EL (cell line): ENCODE measurements at regions not wholly inside any gene's neighbourhood (a gene's known extent, or its start where the extent isn't known, plus 50 kb on each side); places are given as distances from the start of the nearest gene placed in this dataset.
A peak's percentile ranks its signal among the peaks of the same experiment; 100 is the strongest.
"Not testable (repeated sequence)": the region's sequence is repeated elsewhere in the genome, so short reads cannot be mapped to it uniquely, and the experiment has no call there.

ENCODE experiments used
- DNase-seq: peaks from one replicate; pipeline ENCODE4 v3.0.0-alpha.2; 2016

DNA sequence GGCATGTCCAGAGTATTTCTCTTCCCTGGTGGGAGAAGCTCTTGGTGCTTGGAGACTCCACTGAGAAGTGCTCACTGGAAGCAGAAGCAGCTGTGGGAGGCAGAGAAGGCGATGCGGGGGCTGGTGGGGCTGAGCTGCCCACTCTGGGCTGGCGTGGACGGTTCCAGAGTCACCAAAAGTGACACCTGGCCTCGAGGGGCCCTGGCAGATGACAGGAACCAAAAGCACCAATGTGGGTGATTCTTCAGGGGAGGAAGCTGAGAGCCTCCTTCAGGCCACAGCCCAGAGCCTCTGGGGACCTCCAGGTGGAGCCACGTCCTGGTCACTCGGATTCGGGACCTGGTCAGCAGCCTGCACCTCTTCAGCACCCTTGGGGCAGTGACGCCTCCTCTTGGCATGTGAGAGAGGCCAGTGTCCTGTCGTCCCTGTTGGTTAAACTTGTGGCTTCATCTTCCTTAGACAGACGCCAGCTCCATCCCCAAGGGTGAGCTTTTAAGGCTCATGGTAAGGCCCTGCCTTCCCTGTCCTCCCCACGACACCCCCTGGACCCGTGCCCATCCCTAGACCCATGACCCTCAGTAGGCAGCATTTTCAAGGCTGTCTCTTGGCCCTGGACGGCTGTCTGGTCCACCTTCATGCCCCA lies 78.7 kb upstream of the IRX4 start:
- DNase-seq: no peak

DNA sequence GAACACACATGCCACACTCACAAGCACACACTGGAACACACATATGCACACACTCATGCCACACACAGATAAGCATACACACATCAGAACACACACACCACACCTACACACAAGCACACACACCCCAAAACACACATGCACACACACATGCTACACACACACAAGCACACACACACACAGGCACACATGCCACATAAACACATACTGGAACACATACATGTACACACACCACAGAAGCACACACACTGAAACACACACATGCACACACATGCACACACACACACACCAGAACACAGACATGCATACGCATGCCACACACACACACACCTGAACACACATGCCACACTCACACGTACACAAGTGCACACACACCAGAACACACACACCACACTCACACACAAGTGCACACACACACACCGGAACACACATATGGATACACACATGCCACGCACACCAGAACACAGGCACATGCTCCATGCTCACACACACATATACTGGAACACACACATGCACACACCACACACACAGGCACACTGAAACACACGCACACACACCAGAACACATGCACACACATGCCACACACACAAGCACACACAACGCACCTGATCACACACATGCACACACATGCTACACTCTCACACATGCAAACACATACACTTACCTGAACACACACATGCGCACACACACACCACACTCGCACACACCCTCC lies 78.0 kb upstream of the IRX4 start:
- DNase-seq: no peak

DNA sequence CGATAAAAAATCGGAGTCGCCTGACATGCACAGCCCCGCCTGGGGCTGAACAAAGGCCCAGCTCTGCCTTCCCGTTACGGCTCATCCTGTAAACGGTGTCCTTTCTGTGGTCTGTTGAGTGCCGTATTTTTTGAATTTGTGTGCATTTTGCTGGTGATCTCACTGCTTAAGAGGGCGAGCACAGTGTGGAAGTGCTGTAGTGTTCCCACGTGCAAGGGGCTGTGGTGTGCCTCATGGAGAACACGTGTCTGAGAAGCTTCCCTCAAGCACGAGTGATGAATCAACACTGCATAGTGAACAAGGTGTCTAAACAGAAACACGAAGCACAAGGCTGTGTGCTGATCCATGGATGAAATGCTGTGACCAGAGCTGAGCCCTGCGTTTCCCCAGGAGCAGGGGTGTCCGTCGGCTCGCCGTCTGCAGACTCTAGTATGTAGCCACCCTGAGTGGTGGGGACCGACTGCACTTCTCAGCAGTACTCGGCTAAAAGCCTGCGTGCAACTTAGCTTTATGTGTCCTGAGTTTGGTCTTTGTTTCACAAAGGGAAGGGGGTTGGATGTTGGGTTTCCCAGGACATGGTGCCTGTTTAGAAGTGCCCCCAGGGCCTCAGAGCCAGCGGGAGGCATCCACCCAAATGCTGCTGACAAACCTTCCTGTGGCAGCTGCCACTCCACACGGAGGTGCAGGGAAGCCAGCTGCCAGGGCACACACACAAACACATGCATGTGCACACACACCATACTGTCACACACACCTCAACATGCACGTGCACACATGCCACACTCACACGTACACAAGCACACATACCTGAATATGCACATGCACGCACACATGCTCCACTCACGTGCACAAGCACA lies 77.2 kb upstream of the IRX4 start:
- DNase-seq: no peak

- DNase-seq: no peak
Measured at GRCh38 chr5:1959231-1959630, 76.5 kb upstream of the IRX4 start.

DNA sequence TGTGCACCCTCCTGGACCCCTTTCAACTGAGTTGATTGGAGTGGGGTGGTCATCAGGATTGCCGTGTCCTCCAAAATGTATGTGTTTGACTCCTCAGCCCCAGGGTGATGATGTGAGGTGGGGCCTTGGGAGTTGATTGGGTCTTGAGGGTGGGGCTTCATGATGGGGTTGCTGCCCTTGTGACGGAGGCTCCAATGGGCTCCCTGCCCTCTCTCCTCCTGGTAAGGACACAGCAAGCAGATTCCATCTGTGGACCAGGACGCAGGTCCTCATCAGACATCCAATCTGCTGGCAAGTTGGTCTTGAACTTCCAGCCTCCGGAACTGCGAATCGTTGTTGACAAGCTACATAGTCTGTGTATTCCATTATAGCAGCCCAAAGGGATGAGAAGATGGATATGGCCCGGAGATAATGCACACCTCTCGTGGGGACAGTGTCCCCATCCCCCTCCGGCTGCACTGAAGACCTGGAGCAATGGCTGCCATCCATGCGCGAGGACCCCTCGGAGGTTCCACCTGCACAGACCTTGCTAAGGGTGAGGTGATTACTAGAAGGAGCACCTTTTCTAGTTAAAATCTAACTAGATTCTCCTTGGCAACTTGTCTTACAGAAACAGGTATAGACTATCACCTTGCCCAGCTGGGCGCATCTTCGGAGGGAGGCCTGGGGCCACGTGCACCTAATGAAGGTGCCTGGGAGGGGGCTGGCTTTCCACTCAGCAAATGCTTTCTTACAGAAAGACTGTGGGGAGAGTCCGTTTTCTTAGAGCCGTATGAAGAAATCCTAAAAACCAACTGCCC lies 75.7 kb upstream of the IRX4 start:
- no peak for DNase-seq

DNA sequence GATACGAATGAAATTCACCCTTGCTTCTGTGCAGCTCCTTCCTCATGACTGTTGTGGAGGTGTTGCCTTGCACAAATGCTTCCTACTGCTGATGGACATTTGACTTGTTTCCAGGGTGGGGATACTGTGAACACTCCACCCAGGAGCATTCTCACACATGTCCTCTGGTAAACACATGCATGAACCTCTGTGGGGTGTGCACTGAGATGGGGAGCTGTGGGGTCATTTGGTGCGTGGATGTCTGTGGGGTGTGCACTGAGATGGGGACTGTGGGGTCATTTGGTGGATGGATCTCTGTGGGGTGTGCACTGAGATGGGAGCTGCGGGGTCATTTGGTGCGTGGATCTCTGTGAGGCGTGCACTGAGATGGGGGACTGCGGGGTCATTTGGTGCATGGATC lies 72.9 kb upstream of the IRX4 start:
- DNase-seq: no peak

DNA sequence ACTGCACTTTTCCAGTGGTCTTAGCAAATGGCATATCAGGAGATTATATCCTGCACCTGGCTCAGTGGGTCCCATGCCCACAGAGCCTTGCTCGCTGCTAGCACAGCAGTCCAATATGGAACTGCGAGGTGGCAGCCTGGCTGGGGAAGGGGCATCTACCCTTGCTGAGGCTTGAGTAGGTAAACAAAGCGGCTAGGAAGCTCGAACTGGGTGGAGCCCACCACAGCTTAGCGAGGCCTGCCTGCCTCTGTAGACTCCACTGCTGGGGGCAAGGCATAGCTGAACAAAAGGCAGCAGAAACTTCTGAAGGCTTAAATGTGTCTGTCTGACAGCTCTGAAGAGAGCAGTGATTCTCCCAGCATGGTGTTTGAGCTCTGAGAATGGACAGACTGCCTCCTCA lies 71.0 kb upstream of the IRX4 start:
- DNase-seq: not testable (repeated sequence)

DNA sequence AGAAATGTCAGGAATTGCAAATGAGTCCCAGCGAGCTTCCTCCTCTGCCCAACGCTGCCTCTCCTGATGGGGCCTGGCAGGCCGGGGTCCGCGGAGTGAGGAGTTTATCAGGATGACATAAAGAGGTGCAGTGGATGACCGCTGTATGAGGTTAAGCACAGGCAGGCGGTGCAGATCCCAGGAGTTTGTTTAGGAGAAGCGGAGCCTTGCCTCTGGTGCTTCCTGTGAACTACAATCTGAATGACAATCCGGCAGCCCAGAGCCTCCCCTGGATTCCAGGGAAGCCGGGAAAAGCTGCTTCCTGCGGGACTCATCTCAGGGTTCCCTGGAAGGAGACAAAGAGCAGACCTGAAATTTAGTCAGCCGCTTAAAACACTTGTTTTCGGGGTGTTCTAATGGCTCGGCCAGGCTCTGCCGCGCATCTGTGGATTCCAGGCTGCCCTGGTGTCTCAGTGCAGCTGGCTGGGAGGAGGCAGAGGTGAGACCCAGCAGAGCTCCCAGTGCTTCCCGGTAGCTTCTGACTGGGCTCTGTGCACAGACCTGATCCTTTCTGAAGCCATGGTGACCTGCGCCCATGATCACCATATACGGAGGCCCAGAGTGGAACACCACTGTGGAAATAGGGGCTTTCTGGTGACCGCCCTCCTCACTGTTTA lies 69.8 kb upstream of the IRX4 start:
- no peak for DNase-seq

GRCh38 chr5:1952021-1952420 lies 69.3 kb upstream of the IRX4 start:
- DNase-seq: no peak

- no peak for DNase-seq
Measured at GRCh38 chr5:1951165-1951816, 68.6 kb upstream of the IRX4 start.

- peak; percentile 7 for DNase-seq
Measured at GRCh38 chr5:1950708-1951103, 68.0 kb upstream of the IRX4 start.

- no peak for DNase-seq
Measured at GRCh38 chr5:1950096-1950707, 67.5 kb upstream of the IRX4 start.

- no peak for DNase-seq
Measured at GRCh38 chr5:1949253-1949652, 66.5 kb upstream of the IRX4 start.

- no peak for DNase-seq
Measured at GRCh38 chr5:1948663-1949191, 66.0 kb upstream of the IRX4 start.

GRCh38 chr5:1948111-1948510 lies 65.4 kb upstream of the IRX4 start:
- DNase-seq: no peak

GRCh38 chr5:1946776-1947175 lies 64.1 kb upstream of the IRX4 start:
- DNase-seq: no peak

DNA sequence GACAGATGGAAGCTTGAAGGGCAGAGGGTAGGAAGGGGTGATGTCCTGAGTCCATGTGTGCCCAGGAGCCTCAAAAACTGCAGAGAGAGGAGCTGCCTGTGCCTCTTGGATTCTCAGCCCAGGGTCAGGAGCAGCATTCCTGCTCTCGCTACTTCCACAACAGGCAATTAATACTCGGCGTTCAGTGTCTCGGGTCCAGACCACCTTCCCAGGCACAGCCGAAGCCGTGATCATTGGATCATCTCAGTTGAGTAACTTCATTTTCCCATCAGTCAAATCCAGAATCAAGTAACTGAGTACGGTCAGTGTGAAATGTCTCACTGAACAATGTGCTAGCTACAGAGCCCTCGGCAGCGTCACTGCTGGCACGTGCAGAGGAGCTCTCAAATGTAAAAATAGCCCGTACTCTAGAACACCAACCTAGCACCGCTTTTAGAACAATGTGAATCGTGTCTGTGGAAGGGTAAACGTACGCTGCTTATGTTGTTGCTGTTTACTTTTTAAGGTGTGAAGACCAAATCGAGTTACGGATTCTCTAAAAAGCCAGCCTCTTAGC lies 63.5 kb upstream of the IRX4 start:
- no peak for DNase-seq

DNA sequence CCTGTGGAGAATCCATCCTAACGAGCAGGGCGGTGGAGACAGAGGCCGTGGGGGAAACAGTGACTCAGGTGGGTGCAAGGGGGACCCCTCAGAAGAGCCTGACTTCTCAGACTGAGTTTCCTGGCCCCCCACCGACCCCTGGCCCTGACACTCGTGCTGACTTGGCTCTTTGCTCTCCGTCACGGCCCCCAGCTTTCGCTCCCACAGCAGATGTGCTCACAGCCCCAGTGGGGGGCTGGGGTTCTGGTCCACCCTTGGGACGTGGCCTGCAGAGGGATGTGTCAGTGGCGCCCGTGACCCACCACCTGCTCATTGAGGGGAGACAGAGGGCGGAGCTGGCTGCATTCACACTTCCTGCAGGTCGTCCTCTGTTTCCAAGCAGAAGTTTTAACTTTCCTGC lies 62.9 kb upstream of the IRX4 start:
- DNase-seq: no peak

DNA sequence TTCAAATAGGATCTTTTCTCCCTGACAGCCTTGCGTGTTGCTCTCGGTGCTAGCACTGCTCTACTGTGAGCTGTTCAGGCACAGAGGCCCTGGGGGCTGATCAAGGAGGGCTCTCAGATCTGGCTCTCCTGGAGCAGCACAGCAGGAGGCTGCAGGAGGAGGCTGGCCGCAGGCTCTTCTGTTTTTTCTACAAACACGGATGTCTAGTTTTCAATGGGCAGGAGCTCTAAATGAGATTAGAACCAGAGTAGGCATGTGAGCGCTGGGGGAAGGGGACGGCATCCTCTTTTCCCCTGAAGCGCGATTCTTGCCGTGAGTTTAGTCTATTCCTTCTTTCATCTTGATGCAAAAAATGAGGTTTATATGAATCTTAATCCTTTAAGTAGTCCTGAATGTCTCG lies 61.7 kb upstream of the IRX4 start:
- no peak for DNase-seq

GRCh38 chr5:1943481-1943880 lies 60.8 kb upstream of the IRX4 start:
- no peak for DNase-seq

- DNase-seq: no peak
Measured at GRCh38 chr5:1942630-1943029, 59.9 kb upstream of the IRX4 start.
